GM12878 (cell line): ENCODE measurements at regions not wholly inside any gene's neighbourhood (a gene's known extent, or its start where the extent isn't known, plus 50 kb on each side); places are given as distances from the start of the nearest gene placed in this dataset.

Experiments used
- ATAC-seq: fragments of 200-7000 bp; cut with Tn5 transposase; 3 replicates; pipeline ENCODE4 v1.9.1; 2020; ENCODE audit warnings: mild to moderate bottlenecking, moderate library complexity
- BruUV-seq: library from RNA; stranded (reverse); fragments of 400-500 nt; replicated peaks from 2 replicates; lab custom pipeline; 2021; lab: Mats Ljungman, UMichigan
- CTCF ChIA-PET: fragments of 300-600 bp; sonication (Branson Sonifier 250); formaldehyde crosslinking; extraction: SDS; loops from one replicate; lab custom pipeline; 2021; ENCODE audit warnings: inconsistent platforms; lab: Yijun Ruan, JAX
- POLR2A ChIA-PET: fragments of 350-600 bp; formaldehyde crosslinking; extraction: SDS; loops from one replicate; lab custom pipeline; 2021; ENCODE audit warnings: inconsistent platforms; lab: Charles Lee
- RAD21 ChIA-PET: fragments of 300-600 bp; sonication (Branson Sonifier 250); formaldehyde crosslinking; loops from one replicate; lab custom pipeline; 2023; ENCODE audit warnings: antibody characterized with exemption; ENCODE audit not compliant: unreplicated experiment; lab: Charles Lee
- SMC1A ChIA-PET: fragments of 300-600 bp; sonication (Branson Sonifier 250); formaldehyde crosslinking; loops from one replicate; lab custom pipeline; 2023; ENCODE audit not compliant: unreplicated experiment, uncharacterized antibody; lab: Charles Lee
- DNase-seq: peaks from one replicate; pipeline ENCODE4 v3.0.0-alpha.2; 2011; ENCODE audit warnings: low read depth, low spot score
- FAIRE-seq: peaks from 3 replicates; lab custom pipeline; 2011; peaks lifted over from hg19 to GRCh38; lab: Jason Lieb, UNC
- H2AFZ ChIP-seq: 2 replicates; pipeline ENCODE4 v1.6.0; 2011; ENCODE audit warnings: low read depth, low read length, control low read depth; ENCODE audit not compliant: control insufficient read depth
- H3K27ac ChIP-seq: 2 replicates; pipeline ENCODE4 v1.5.1; 2011; ENCODE audit warnings: control low read depth; ENCODE audit not compliant: control insufficient read depth, insufficient read depth
- H3K27me3 ChIP-seq, 2 experiments: replicated peaks in 1 of 2; 2 replicates each; pipeline versions ENCODE4 v1.6.0 to v1.6.1; 2011; ENCODE audit warnings: low read length in 1 of 2; ENCODE audit not compliant: control insufficient read depth in 2 of 2, insufficient read depth in 2 of 2
- H3K36me3 ChIP-seq, 2 experiments: 2 replicates each; pipeline ENCODE4 v1.5.1; 2011; ENCODE audit warnings: low read length in 1 of 2; ENCODE audit not compliant: control insufficient read depth in 2 of 2, insufficient read depth in 2 of 2
- H3K4me1 ChIP-seq: 2 replicates; pipeline ENCODE4 v1.6.1; 2011; ENCODE audit warnings: mild to moderate bottlenecking, low read length, moderate library complexity, mixed read lengths; ENCODE audit not compliant: control insufficient read depth, insufficient read depth
- H3K4me2 ChIP-seq: 2 replicates; pipeline ENCODE4 v1.6.0; 2011; ENCODE audit warnings: control low read depth; ENCODE audit not compliant: control insufficient read depth, insufficient read depth
- H3K4me3 ChIP-seq: fragments of 200-600 bp; sonication (generic); 2 replicates; pipeline ENCODE4 v1.5.1; 2016
- H3K79me2 ChIP-seq: 2 replicates; pipeline ENCODE4 v1.6.0; 2011; ENCODE audit warnings: low read length; ENCODE audit not compliant: control insufficient read depth, insufficient read depth
- H3K9ac ChIP-seq: 2 replicates; pipeline ENCODE4 v1.8.0; 2011; ENCODE audit warnings: low read length, control low read depth, mixed read lengths; ENCODE audit not compliant: control insufficient read depth, insufficient read depth
- H3K9me3 ChIP-seq: replicated peaks from 3 replicates; pipeline ENCODE4 v1.5.1; 2011; ENCODE audit warnings: mild to moderate bottlenecking, low read length; ENCODE audit not compliant: control insufficient read depth, insufficient read depth
- H4K20me1 ChIP-seq: 2 replicates; pipeline ENCODE4 v1.6.0; 2011; ENCODE audit not compliant: control insufficient read depth, insufficient read depth
- CBX3 ChIP-seq: fragments of 200-600 bp; sonication (generic); IDR thresholded peaks from 2 replicates; pipeline ENCODE4 v1.6.1; 2016; ENCODE audit warnings: low read depth, borderline replicate concordance
- E2F4 ChIP-seq: IDR thresholded peaks from 2 replicates; pipeline ENCODE4 v1.6.1; 2012; ENCODE audit warnings: low read depth, low read length, improper control_type of control experiment
- MEF2A ChIP-seq: IDR thresholded peaks from 2 replicates; pipeline ENCODE4 v1.6.1; 2011; ENCODE audit warnings: low read depth, mild to moderate bottlenecking, low read length, moderate library complexity; ENCODE audit not compliant: insufficient read depth
- NR2C2 ChIP-seq: IDR thresholded peaks from 2 replicates; pipeline ENCODE4 v1.6.1; 2011; ENCODE audit warnings: borderline replicate concordance, low read depth; ENCODE audit not compliant: control insufficient read depth, insufficient read length
- WGBS: methylation state at CpG from one replicate; pipeline ENCODE4 v1.1.6; 2016; ENCODE audit warnings: low lambda C conversion rate; ENCODE audit not compliant: insufficient replicate concordance, insufficient coverage; ENCODE audit errors: missing lambda C conversion rate; 5-methylcytosine and 5-hydroxymethylcytosine counted together
- in situ Hi-C: fragments of 300-500 bp; cut with MboI; formaldehyde crosslinking; loops from 9 replicates; pipeline ENCODE4 v1.14.3; 2018; ENCODE audit warnings: mixed read lengths
- intact Hi-C: fragments of 100-400 bp; cut with micrococcal nuclease; formaldehyde crosslinking; loops from one replicate; pipeline ENCODE4 v1.14.2; 2022; ENCODE audit not compliant: unreplicated experiment
- TF ChIP-seq, protein P1 (sequence below): fragments of 450-650 bp; conservative IDR thresholded peaks from 2 replicates; pipeline ENCODE4 v1.6.1; 2017; ENCODE audit warnings: mild to moderate bottlenecking, moderate library complexity

- Histone ChIP-seq H3K79me2 (no peaks in the 10 kb centered on the region), H2AFZ (no peak overlapping the region), H3K27me3 (no peaks in the 10 kb centered on the region; a peak in 1 of 4 replicates), H4K20me1 (no peaks in the 10 kb centered on the region), H3K4me2 (no peak overlapping the region), H3K4me3 (no peak overlapping the region), H3K36me3 (no peaks in the 10 kb centered on the region), H3K27ac (no peak overlapping the region), H3K4me1 (no peaks in the 10 kb centered on the region), H3K9me3 (no peaks in the 10 kb centered on the region; the same call in 2 of the 3 replicates), H3K9ac (no peak overlapping the region)
- RAD21 ChIA-PET, result no interaction called here
- in situ Hi-C loops, result no loop called here
- ATAC-seq (no peak), FAIRE-seq (no peak), DNase-seq (no peak)
- no peak for TF ChIP-seq E2F4
- no peak for TF ChIP-seq MEF2A
- TF ChIP-seq CBX3, result no peak
- 0% methylated on average over 1 of the region's 1 CpG for WGBS
- CTCF ChIA-PET, result no interaction called here
- SMC1A ChIA-PET, result interaction anchor here (0.6 kb wide), 1 partner anchor 146 kb away, joined by 3 read pairs; no protein-coding TSS in a partner anchor
- no TSS peak for BruUV-seq
- intact Hi-C loops, result no loop called here
- POLR2A ChIA-PET, result no interaction called here
Observed at GRCh38 chr7:155147172-155147571, 77.0 kb downstream of the HTR5A start.

- TF ChIP-seq NR2C2, result no peak
- TF ChIP-seq, protein P1, sequence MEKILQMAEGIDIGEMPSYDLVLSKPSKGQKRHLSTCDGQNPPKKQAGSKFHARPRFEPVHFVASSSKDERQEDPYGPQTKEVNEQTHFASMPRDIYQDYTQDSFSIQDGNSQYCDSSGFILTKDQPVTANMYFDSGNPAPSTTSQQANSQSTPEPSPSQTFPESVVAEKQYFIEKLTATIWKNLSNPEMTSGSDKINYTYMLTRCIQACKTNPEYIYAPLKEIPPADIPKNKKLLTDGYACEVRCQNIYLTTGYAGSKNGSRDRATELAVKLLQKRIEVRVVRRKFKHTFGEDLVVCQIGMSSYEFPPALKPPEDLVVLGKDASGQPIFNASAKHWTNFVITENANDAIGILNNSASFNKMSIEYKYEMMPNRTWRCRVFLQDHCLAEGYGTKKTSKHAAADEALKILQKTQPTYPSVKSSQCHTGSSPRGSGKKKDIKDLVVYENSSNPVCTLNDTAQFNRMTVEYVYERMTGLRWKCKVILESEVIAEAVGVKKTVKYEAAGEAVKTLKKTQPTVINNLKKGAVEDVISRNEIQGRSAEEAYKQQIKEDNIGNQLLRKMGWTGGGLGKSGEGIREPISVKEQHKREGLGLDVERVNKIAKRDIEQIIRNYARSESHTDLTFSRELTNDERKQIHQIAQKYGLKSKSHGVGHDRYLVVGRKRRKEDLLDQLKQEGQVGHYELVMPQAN, result no peak
- ATAC-seq (no peak), FAIRE-seq (no peak), DNase-seq (no peak)
- intact Hi-C loops (no loop called here), in situ Hi-C loops (no loop called here)
- ChIA-PET POLR2A (no interaction called here), RAD21 (no interaction called here), CTCF (no interaction called here), SMC1A (interaction anchor here (0.6 kb wide), 1 partner anchor 146 kb away, joined by 3 read pairs; no protein-coding TSS in a partner anchor)
- Histone ChIP-seq H3K36me3 (no peaks in the 10 kb centered on the region), H3K4me1 (no peaks in the 10 kb centered on the region), H2AFZ (no peak overlapping the region), H3K4me3 (no peak overlapping the region), H3K9ac (no peak overlapping the region), H3K27ac (no peak overlapping the region), H3K9me3 (no peaks in the 10 kb centered on the region; the same call in 2 of the 3 replicates), H3K4me2 (no peak overlapping the region), H3K27me3 (no peaks in the 10 kb centered on the region; a peak in 1 of 4 replicates), H4K20me1 (no peaks in the 10 kb centered on the region), H3K79me2 (no peaks in the 10 kb centered on the region)
- BruUV-seq, result no TSS peak
- 0% methylated on average over 2 of the region's 2 CpGs for WGBS
Observed at GRCh38 chr7:155147624-155148023, 77.5 kb downstream of the HTR5A start.
